SK-N-MC (cell line): ENCODE measurements at regions not wholly inside any gene's neighbourhood (a gene's known extent, or its start where the extent isn't known, plus 50 kb on each side); places are given as distances from the start of the nearest gene placed in this dataset.

Experiments used
- EZH2 ChIP-seq: fragments of 200-600 bp; sonication (generic); IDR thresholded peaks from one replicate; pipeline ENCODE4 v1.6.1; 2017; ENCODE audit warnings: antibody characterized with exemption
- FOXP2 ChIP-seq: optimal IDR thresholded peaks from 2 replicates; pipeline ENCODE3; 2011; ENCODE audit warnings: mild to moderate bottlenecking, moderate library complexity; ENCODE audit not compliant: insufficient read depth; ENCODE audit errors: extremely low read length, control extremely low read depth
- POLR2AphosphoS5 ChIP-seq: IDR thresholded peaks from 2 replicates; pipeline ENCODE4 v1.6.1; 2012; ENCODE audit warnings: mild to moderate bottlenecking, low read depth, low read length, borderline replicate concordance

- TF ChIP-seq POLR2AphosphoS5 (no peak), EZH2 (no peak), FOXP2 (no peak)
Observed at GRCh38 chr1:221961532-221962292, 219.8 kb upstream of the DUSP10 start.
